ENCODE measurements at regions not wholly inside any gene's neighbourhood (a gene's known extent, or its start where the extent isn't known, plus 50 kb on each side); places are given as distances from the start of the nearest gene placed in this dataset.

- no peak for TF ChIP-seq CTCF (IDR thresholded peaks at IDR 0.05; ENCODE audit: low read depth, low read length)
These were observed 590.1 kb upstream of the CBLB start for GRCh38 chr3:106458952-106459351.

GRCh38 chr3:106466881-106467280, 598.1 kb upstream of the CBLB start:
- H3K4me3 ChIP-seq (ENCODE audit: low read depth, low read length), result no peak overlapping the region
- TF ChIP-seq CTCF (IDR thresholded peaks at IDR 0.05; ENCODE audit: low read depth, low read length), result no peak

More at GRCh38 chr3:106458952-106459351, 590.1 kb upstream of the CBLB start:
- Histone ChIP-seq H3K9me3 (ENCODE audit: severe bottlenecking) (no peaks in the 10 kb centered on the region), H3K4me3 (ENCODE audit: low read depth, low read length) (no peak overlapping the region), H3K27ac (no peak overlapping the region), H3K27me3 (ENCODE audit: insufficient read depth, low read depth, severe bottlenecking) (no peaks in the 10 kb centered on the region), H3K36me3 (no peaks in the 10 kb centered on the region)
- DNase-seq, result no peak

GRCh38 chr3:106473576-106474475, 605.0 kb upstream of the CBLB start:
- no peak for TF ChIP-seq CTCF (IDR thresholded peaks at IDR 0.05; ENCODE audit: low read depth, low read length)

More at GRCh38 chr3:106466881-106467280, 598.1 kb upstream of the CBLB start:
- Histone ChIP-seq H3K27ac (no peak overlapping the region), H3K9me3 (ENCODE audit: severe bottlenecking) (no peaks in the 10 kb centered on the region), H3K27me3 (ENCODE audit: insufficient read depth, low read depth, severe bottlenecking) (no peaks in the 10 kb centered on the region), H3K36me3 (no peaks in the 10 kb centered on the region)
- DNase-seq, result no peak

GRCh38 chr3:106482451-106482850, 613.6 kb upstream of the CBLB start:
- no peak for DNase-seq
- no peaks in the 10 kb centered on the region for H3K36me3 ChIP-seq
- H3K9me3 ChIP-seq (ENCODE audit: severe bottlenecking), result no peaks in the 10 kb centered on the region
- no peaks in the 10 kb centered on the region for H3K27me3 ChIP-seq (ENCODE audit: insufficient read depth, low read depth, severe bottlenecking)
- H3K4me3 ChIP-seq (ENCODE audit: low read depth, low read length), result no peak overlapping the region
- TF ChIP-seq CTCF (IDR thresholded peaks at IDR 0.05; ENCODE audit: low read depth, low read length), result no peak
- H3K27ac ChIP-seq, result no peak overlapping the region

More at GRCh38 chr3:106473576-106474475, 605.0 kb upstream of the CBLB start:
- Histone ChIP-seq H3K4me3 (ENCODE audit: low read depth, low read length) (no peak overlapping the region), H3K27ac (no peak overlapping the region), H3K36me3 (no peaks in the 10 kb centered on the region), H3K9me3 (ENCODE audit: severe bottlenecking) (no peaks in the 10 kb centered on the region), H3K27me3 (ENCODE audit: insufficient read depth, low read depth, severe bottlenecking) (no peaks in the 10 kb centered on the region)
- DNase-seq, result no peak

GRCh38 chr3:106485217-106485616, 616.4 kb upstream of the CBLB start:
- Histone ChIP-seq H3K9me3 (ENCODE audit: severe bottlenecking) (no peaks in the 10 kb centered on the region), H3K4me3 (ENCODE audit: low read depth, low read length) (no peak overlapping the region), H3K36me3 (no peaks in the 10 kb centered on the region), H3K27me3 (ENCODE audit: insufficient read depth, low read depth, severe bottlenecking) (no peaks in the 10 kb centered on the region), H3K27ac (no peak overlapping the region)
- no peak for DNase-seq
- no peak for TF ChIP-seq CTCF (IDR thresholded peaks at IDR 0.05; ENCODE audit: low read depth, low read length)
